GM23338 (cell line): ENCODE measurements at regions not wholly inside any gene's neighbourhood (a gene's known extent, or its start where the extent isn't known, plus 50 kb on each side); places are given as distances from the start of the nearest gene placed in this dataset.

Experiments
- ATAC-seq: fragments of 200-7000 bp; cut with Tn5 transposase; 3 replicates; pipeline ENCODE4 v1.9.1; 2020
- DNase-seq: peaks from one replicate; pipeline ENCODE4 v3.0.0-alpha.2; 2015; ENCODE audit warnings: low spot score
- H2AFZ ChIP-seq: fragments of 200-600 bp; sonication (generic); 2 replicates; pipeline ENCODE4 v1.8.0; 2016; ENCODE audit warnings: antibody characterized with exemption, mild to moderate bottlenecking, moderate library complexity
- H3F3A ChIP-seq: fragments of 200-600 bp; sonication (generic); replicated peaks from 2 replicates; pipeline ENCODE4 v1.8.0; 2017; ENCODE audit warnings: antibody characterized with exemption, mixed run types, low read depth
- H3K27ac ChIP-seq: fragments of 200-600 bp; sonication (generic); 2 replicates; pipeline ENCODE4 v1.6.1; 2016; ENCODE audit warnings: low read depth
- H3K27me3 ChIP-seq: fragments of 200-600 bp; sonication (generic); 2 replicates; pipeline ENCODE4 v1.8.0; 2016; ENCODE audit warnings: mild to moderate bottlenecking, mixed run types, moderate library complexity; ENCODE audit not compliant: insufficient read depth
- H3K36me3 ChIP-seq: fragments of 200-600 bp; sonication (generic); 2 replicates; pipeline ENCODE4 v1.8.0; 2016; ENCODE audit warnings: mild to moderate bottlenecking; ENCODE audit not compliant: insufficient read depth
- H3K4me1 ChIP-seq: fragments of 200-600 bp; sonication (generic); 2 replicates; pipeline ENCODE4 v1.8.0; 2016; ENCODE audit warnings: mild to moderate bottlenecking, moderate library complexity; ENCODE audit not compliant: insufficient read depth
- H3K4me2 ChIP-seq: fragments of 200-600 bp; sonication (generic); 2 replicates; pipeline ENCODE4 v1.7.1; 2017; ENCODE audit warnings: mixed run types
- H3K4me3 ChIP-seq: fragments of 200-600 bp; sonication (generic); 2 replicates; pipeline ENCODE4 v1.6.1; 2016; ENCODE audit warnings: mixed run types
- H3K79me2 ChIP-seq: fragments of 200-600 bp; sonication (generic); replicated peaks from 2 replicates; pipeline ENCODE4 v1.8.0; 2017; ENCODE audit warnings: mild to moderate bottlenecking; ENCODE audit not compliant: insufficient read depth
- H3K9me2 ChIP-seq: fragments of 200-600 bp; sonication (generic); 2 replicates; pipeline ENCODE4 v1.8.0; 2017; ENCODE audit not compliant: insufficient read depth
- H4K20me1 ChIP-seq: fragments of 200-600 bp; sonication (generic); replicated peaks from 2 replicates; pipeline ENCODE4 v1.8.0; 2017; ENCODE audit warnings: mild to moderate bottlenecking; ENCODE audit not compliant: insufficient read depth
- H3K27ac Mint-ChIP-seq: 2 replicates; pipeline ENCODE4 v1.8.0; 2020; ENCODE audit warnings: inconsistent platforms, mild to moderate bottlenecking, moderate library complexity, mixed read lengths
- H3K27me3 Mint-ChIP-seq: 3 replicates; pipeline ENCODE4 v1.8.0; 2022; ENCODE audit warnings: low read depth, mild to moderate bottlenecking, moderate library complexity, mixed read lengths, inconsistent platforms; ENCODE audit not compliant: insufficient read depth, poor library complexity
- H3K36me3 Mint-ChIP-seq: 3 replicates; pipeline ENCODE4 v1.8.0; 2021; ENCODE audit warnings: low read depth, mild to moderate bottlenecking, inconsistent platforms, moderate library complexity, mixed read lengths
- H3K4me1 Mint-ChIP-seq: 3 replicates; pipeline ENCODE4 v1.8.0; 2020; ENCODE audit warnings: mild to moderate bottlenecking, inconsistent platforms, mixed read lengths
- H3K4me3 Mint-ChIP-seq: 3 replicates; pipeline ENCODE4 v1.8.0; 2021; ENCODE audit warnings: moderate library complexity, mild to moderate bottlenecking, inconsistent platforms, mixed read lengths
- H3K9me3 Mint-ChIP-seq: 3 replicates; pipeline ENCODE4 v1.8.0; 2020; ENCODE audit warnings: moderate library complexity, mild to moderate bottlenecking, inconsistent platforms, mixed read lengths
- ETS1 ChIP-seq: IDR thresholded peaks from 2 replicates; pipeline ENCODE4 v1.6.1; 2016; ENCODE audit warnings: antibody characterized with exemption
- EZH2phosphoT487 ChIP-seq: fragments of 200-600 bp; sonication (generic); IDR thresholded peaks from one replicate; pipeline ENCODE4 v1.8.1; 2018; ENCODE audit warnings: antibody characterized with exemption; ENCODE audit not compliant: unreplicated experiment
- NANOG ChIP-seq: IDR thresholded peaks from 2 replicates; pipeline ENCODE4 v1.6.1; 2016; ENCODE audit warnings: antibody characterized with exemption, borderline replicate concordance
- TF ChIP-seq, protein P1 (sequence below), 2 experiments: fragments of 200-600 bp in 1 of 2; sonication (generic) in 1 of 2; conservative IDR thresholded peaks; 2 replicates each; pipeline versions ENCODE4 v1.5.1 to v1.6.1; 2016 to 2017; ENCODE audit warnings: antibody characterized with exemption in 2 of 2, low read depth in 2 of 2, mild to moderate bottlenecking in 2 of 2, moderate library complexity in 1 of 2
- TF ChIP-seq, protein P2 (sequence below): fragments of 250-450 bp; sonication (Bioruptor Pico); IDR thresholded peaks from 2 replicates; pipeline ENCODE4 v1.5.0; 2020; ENCODE audit warnings: mild to moderate bottlenecking, moderate library complexity

GRCh38 chrX:10358958-10359357, 202.2 kb downstream of the CLCN4 start:
- H3K27me3 ChIP-seq, result no peaks in the 10 kb centered on the region
- no peak overlapping the region for H3K27ac Mint-ChIP-seq
- TF ChIP-seq EZH2phosphoT487, result no peak
- TF ChIP-seq, protein P1, sequence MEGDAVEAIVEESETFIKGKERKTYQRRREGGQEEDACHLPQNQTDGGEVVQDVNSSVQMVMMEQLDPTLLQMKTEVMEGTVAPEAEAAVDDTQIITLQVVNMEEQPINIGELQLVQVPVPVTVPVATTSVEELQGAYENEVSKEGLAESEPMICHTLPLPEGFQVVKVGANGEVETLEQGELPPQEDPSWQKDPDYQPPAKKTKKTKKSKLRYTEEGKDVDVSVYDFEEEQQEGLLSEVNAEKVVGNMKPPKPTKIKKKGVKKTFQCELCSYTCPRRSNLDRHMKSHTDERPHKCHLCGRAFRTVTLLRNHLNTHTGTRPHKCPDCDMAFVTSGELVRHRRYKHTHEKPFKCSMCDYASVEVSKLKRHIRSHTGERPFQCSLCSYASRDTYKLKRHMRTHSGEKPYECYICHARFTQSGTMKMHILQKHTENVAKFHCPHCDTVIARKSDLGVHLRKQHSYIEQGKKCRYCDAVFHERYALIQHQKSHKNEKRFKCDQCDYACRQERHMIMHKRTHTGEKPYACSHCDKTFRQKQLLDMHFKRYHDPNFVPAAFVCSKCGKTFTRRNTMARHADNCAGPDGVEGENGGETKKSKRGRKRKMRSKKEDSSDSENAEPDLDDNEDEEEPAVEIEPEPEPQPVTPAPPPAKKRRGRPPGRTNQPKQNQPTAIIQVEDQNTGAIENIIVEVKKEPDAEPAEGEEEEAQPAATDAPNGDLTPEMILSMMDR (conservative IDR thresholded peaks at IDR 0.05; ENCODE audit: low read depth in 2 of 2), result no peak
- TF ChIP-seq, protein P2, sequence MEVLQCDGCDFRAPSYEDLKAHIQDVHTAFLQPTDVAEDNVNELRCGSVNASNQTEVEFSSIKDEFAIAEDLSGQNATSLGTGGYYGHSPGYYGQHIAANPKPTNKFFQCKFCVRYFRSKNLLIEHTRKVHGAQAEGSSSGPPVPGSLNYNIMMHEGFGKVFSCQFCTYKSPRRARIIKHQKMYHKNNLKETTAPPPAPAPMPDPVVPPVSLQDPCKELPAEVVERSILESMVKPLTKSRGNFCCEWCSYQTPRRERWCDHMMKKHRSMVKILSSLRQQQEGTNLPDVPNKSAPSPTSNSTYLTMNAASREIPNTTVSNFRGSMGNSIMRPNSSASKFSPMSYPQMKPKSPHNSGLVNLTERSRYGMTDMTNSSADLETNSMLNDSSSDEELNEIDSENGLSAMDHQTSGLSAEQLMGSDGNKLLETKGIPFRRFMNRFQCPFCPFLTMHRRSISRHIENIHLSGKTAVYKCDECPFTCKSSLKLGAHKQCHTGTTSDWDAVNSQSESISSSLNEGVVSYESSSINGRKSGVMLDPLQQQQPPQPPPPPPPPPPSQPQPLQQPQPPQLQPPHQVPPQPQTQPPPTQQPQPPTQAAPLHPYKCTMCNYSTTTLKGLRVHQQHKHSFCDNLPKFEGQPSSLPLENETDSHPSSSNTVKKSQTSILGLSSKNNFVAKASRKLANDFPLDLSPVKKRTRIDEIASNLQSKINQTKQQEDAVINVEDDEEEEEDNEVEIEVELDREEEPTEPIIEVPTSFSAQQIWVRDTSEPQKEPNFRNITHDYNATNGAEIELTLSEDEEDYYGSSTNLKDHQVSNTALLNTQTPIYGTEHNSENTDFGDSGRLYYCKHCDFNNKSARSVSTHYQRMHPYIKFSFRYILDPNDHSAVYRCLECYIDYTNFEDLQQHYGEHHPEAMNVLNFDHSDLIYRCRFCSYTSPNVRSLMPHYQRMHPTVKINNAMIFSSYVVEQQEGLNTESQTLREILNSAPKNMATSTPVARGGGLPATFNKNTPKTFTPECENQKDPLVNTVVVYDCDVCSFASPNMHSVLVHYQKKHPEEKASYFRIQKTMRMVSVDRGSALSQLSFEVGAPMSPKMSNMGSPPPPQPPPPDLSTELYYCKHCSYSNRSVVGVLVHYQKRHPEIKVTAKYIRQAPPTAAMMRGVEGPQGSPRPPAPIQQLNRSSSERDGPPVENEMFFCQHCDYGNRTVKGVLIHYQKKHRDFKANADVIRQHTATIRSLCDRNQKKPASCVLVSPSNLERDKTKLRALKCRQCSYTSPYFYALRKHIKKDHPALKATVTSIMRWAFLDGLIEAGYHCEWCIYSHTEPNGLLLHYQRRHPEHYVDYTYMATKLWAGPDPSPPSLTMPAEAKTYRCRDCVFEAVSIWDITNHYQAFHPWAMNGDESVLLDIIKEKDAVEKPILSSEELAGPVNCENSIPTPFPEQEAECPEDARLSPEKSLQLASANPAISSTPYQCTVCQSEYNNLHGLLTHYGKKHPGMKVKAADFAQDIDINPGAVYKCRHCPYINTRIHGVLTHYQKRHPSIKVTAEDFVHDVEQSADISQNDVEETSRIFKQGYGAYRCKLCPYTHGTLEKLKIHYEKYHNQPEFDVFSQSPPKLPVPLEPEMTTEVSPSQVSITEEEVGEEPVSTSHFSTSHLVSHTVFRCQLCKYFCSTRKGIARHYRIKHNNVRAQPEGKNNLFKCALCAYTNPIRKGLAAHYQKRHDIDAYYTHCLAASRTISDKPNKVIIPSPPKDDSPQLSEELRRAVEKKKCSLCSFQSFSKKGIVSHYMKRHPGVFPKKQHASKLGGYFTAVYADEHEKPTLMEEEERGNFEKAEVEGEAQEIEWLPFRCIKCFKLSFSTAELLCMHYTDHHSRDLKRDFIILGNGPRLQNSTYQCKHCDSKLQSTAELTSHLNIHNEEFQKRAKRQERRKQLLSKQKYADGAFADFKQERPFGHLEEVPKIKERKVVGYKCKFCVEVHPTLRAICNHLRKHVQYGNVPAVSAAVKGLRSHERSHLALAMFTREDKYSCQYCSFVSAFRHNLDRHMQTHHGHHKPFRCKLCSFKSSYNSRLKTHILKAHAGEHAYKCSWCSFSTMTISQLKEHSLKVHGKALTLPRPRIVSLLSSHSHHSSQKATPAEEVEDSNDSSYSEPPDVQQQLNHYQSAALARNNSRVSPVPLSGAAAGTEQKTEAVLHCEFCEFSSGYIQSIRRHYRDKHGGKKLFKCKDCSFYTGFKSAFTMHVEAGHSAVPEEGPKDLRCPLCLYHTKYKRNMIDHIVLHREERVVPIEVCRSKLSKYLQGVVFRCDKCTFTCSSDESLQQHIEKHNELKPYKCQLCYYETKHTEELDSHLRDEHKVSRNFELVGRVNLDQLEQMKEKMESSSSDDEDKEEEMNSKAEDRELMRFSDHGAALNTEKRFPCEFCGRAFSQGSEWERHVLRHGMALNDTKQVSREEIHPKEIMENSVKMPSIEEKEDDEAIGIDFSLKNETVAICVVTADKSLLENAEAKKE, result no peak
- TF ChIP-seq ETS1, result no peak
- TF ChIP-seq NANOG, result no peak
- no peaks in the 10 kb centered on the region for H3F3A ChIP-seq
- DNase-seq (no peak), ATAC-seq (no peak)
- H2AFZ ChIP-seq, result no peak overlapping the region
- H3K27me3 Mint-ChIP-seq, result no peaks in the 10 kb centered on the region
- no peaks in the 10 kb centered on the region; the same call in 2 of the 3 replicates for H3K9me3 Mint-ChIP-seq
- no peaks in the 10 kb centered on the region for H3K4me1 Mint-ChIP-seq
- H3K4me1 ChIP-seq, result no peaks in the 10 kb centered on the region
- H3K4me3 Mint-ChIP-seq, result no peak overlapping the region
- H4K20me1 ChIP-seq, result no peaks in the 10 kb centered on the region
- no peaks in the 10 kb centered on the region for H3K9me2 ChIP-seq
- H3K27ac ChIP-seq, result no peak overlapping the region
- no peak overlapping the region for H3K4me2 ChIP-seq
- no peaks in the 10 kb centered on the region for H3K36me3 ChIP-seq
- no peaks in the 10 kb centered on the region for H3K79me2 ChIP-seq
- no peaks in the 10 kb centered on the region for H3K36me3 Mint-ChIP-seq
- no peak overlapping the region for H3K4me3 ChIP-seq
